ENCODE measurements at regions not wholly inside any gene's neighbourhood (a gene's known extent, or its start where the extent isn't known, plus 50 kb on each side); places are given as distances from the start of the nearest gene placed in this dataset.

DNA sequence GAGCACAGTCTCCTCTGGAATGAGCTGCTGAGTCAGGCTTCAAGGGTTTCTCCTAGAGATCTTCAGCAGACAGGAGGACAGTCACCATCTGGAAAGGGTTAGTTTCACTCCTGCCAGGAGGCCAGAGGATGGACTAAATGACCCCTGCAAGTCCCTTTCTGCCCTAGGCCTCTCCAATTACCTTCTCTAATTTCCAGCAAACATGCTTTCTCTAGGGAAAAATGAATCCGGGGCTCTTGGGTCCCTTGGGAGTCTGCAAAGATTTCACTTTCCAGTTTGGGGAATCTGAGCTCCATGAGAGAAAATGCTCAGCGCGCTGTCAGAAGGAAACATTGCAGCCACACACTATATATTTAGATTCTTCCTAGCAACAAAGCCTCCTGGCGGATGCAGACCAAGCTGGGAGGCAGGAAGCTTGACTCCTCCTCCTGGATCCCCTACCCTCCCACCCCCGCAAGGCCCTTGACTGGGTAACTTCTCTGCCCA is 184.4 kb upstream of the CCND2 start:
- no peak for TF ChIP-seq EP300 (IDR thresholded peaks at IDR 0.05; ENCODE audit: low read depth in 2 of 2, low read length in 2 of 2)
- TF ChIP-seq EP300 (CRISPR knock-in tag; IDR thresholded peaks at IDR 0.05; ENCODE audit: borderline replicate concordance): no peak
- no peak for TF ChIP-seq ZNF260 (CRISPR knock-in tag; IDR thresholded peaks at IDR 0.05; ENCODE audit: borderline replicate concordance, low read depth)
- TF ChIP-seq, protein P1, sequence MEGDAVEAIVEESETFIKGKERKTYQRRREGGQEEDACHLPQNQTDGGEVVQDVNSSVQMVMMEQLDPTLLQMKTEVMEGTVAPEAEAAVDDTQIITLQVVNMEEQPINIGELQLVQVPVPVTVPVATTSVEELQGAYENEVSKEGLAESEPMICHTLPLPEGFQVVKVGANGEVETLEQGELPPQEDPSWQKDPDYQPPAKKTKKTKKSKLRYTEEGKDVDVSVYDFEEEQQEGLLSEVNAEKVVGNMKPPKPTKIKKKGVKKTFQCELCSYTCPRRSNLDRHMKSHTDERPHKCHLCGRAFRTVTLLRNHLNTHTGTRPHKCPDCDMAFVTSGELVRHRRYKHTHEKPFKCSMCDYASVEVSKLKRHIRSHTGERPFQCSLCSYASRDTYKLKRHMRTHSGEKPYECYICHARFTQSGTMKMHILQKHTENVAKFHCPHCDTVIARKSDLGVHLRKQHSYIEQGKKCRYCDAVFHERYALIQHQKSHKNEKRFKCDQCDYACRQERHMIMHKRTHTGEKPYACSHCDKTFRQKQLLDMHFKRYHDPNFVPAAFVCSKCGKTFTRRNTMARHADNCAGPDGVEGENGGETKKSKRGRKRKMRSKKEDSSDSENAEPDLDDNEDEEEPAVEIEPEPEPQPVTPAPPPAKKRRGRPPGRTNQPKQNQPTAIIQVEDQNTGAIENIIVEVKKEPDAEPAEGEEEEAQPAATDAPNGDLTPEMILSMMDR (CRISPR knock-in tag; IDR thresholded peaks at IDR 0.05): no peak
- TF ChIP-seq SRSF9 (IDR thresholded peaks at IDR 0.05; ENCODE audit: borderline replicate concordance, insufficient read depth, low read depth, low read length, poor library complexity, severe bottlenecking): no peak
- TF ChIP-seq, protein P2, sequence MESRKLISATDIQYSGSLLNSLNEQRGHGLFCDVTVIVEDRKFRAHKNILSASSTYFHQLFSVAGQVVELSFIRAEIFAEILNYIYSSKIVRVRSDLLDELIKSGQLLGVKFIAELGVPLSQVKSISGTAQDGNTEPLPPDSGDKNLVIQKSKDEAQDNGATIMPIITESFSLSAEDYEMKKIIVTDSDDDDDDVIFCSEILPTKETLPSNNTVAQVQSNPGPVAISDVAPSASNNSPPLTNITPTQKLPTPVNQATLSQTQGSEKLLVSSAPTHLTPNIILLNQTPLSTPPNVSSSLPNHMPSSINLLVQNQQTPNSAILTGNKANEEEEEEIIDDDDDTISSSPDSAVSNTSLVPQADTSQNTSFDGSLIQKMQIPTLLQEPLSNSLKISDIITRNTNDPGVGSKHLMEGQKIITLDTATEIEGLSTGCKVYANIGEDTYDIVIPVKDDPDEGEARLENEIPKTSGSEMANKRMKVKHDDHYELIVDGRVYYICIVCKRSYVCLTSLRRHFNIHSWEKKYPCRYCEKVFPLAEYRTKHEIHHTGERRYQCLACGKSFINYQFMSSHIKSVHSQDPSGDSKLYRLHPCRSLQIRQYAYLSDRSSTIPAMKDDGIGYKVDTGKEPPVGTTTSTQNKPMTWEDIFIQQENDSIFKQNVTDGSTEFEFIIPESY (CRISPR knock-in tag; IDR thresholded peaks at IDR 0.05): no peak
- TF ChIP-seq ZNF24 (IDR thresholded peaks at IDR 0.05): no peak
